ENCODE measurements at regions not wholly inside any gene's neighbourhood (a gene's known extent, or its start where the extent isn't known, plus 50 kb on each side); places are given as distances from the start of the nearest gene placed in this dataset.

GRCh38 chr10:113426181-113426877 is 126.5 kb upstream of the HABP2 start:
- intact Hi-C loops (cut with DNase I): no loop called here
- ATAC-seq (no peak), DNase-seq (no peak)

GRCh38 chr10:113427236-113427735 is 125.6 kb upstream of the HABP2 start:
- DNase-seq (no peak), ATAC-seq (no peak)
- intact Hi-C loops (cut with DNase I): no loop called here

- intact Hi-C loops (cut with DNase I): no loop called here
- DNase-seq (no peak), ATAC-seq (no peak)
Measured at GRCh38 chr10:113427811-113428558, 124.9 kb upstream of the HABP2 start.

GRCh38 chr10:113430634-113431397 is 122.0 kb upstream of the HABP2 start:
- intact Hi-C loops (cut with DNase I): no loop called here
- ATAC-seq: no peak
- no peak for DNase-seq

GRCh38 chr10:113431398-113432160 is 121.3 kb upstream of the HABP2 start:
- intact Hi-C loops (cut with DNase I): no loop called here
- ATAC-seq (no peak), DNase-seq (no peak)

GRCh38 chr10:113433711-113434110 is 119.1 kb upstream of the HABP2 start:
- intact Hi-C loops (cut with DNase I): no loop called here
- ATAC-seq (no peak), DNase-seq (no peak)

- intact Hi-C loops (cut with DNase I): no loop called here
- no peak for DNase-seq
- no peak for ATAC-seq
Measured at GRCh38 chr10:113434315-113434714, 118.5 kb upstream of the HABP2 start.

- DNase-seq: no peak
- intact Hi-C loops (cut with DNase I): no loop called here
- no peak for ATAC-seq
Measured at GRCh38 chr10:113434950-113435349, 117.9 kb upstream of the HABP2 start.

- ATAC-seq: no peak
- no peak for DNase-seq
- intact Hi-C loops (cut with DNase I): no loop called here
Measured at GRCh38 chr10:113435881-113436280, 117.0 kb upstream of the HABP2 start.

GRCh38 chr10:113436851-113437250 is 116.0 kb upstream of the HABP2 start:
- DNase-seq: no peak
- intact Hi-C loops (cut with DNase I): no loop called here
- ATAC-seq: peak in 1 of 2 donors; percentile 34

- DNase-seq (no peak), ATAC-seq (no peak)
- intact Hi-C loops (cut with DNase I): no loop called here
Measured at GRCh38 chr10:113438652-113439051, 114.2 kb upstream of the HABP2 start.

GRCh38 chr10:113441220-113441619 is 111.6 kb upstream of the HABP2 start:
- intact Hi-C loops (cut with DNase I): loop anchor here in 1 of 2 donors (10.0 kb wide), 1 partner anchor 124 kb away; no protein-coding TSS in a partner anchor
- no peak for DNase-seq
- ATAC-seq: no peak

- DNase-seq: no peak
- intact Hi-C loops (cut with DNase I): loop anchor here in 1 of 2 donors (10.0 kb wide), 1 partner anchor 123 kb away; no protein-coding TSS in a partner anchor
- no peak for ATAC-seq
Measured at GRCh38 chr10:113441686-113442270, 111.1 kb upstream of the HABP2 start.

GRCh38 chr10:113442336-113442735 is 110.5 kb upstream of the HABP2 start:
- intact Hi-C loops (cut with DNase I): loop anchor here in 1 of 2 donors (10.0 kb wide), 1 partner anchor 122 kb away; no protein-coding TSS in a partner anchor
- ATAC-seq (no peak), DNase-seq (no peak)

GRCh38 chr10:113443141-113443925 is 109.5 kb upstream of the HABP2 start:
- ATAC-seq (no peak), DNase-seq (no peak)
- intact Hi-C loops (cut with DNase I): loop anchor here in 1 of 2 donors (10.0 kb wide), 1 partner anchor 121 kb away; no protein-coding TSS in a partner anchor

- DNase-seq (no peak), ATAC-seq (no peak)
- intact Hi-C loops (cut with DNase I): loop anchor here in 1 of 2 donors (10.0 kb wide), 1 partner anchor 120 kb away; no protein-coding TSS in a partner anchor
Measured at GRCh38 chr10:113444766-113445365, 108.0 kb upstream of the HABP2 start.

GRCh38 chr10:113445736-113446135 is 107.1 kb upstream of the HABP2 start:
- intact Hi-C loops (cut with DNase I): loop anchor here in 1 of 2 donors (10.0 kb wide), 1 partner anchor 119 kb away; no protein-coding TSS in a partner anchor
- no peak for DNase-seq
- no peak for ATAC-seq
